Stimulated activated CD4-positive, alpha-beta T cell treated with anti-CD3 and anti-CD28 coated beads, Interleukin-12 subunit alpha, Interleukin-12 subunit beta, amount 100 ng/mL, for 4 hours (primary cell): ENCODE measurements at regions not wholly inside any gene's neighbourhood (a gene's known extent, or its start where the extent isn't known, plus 50 kb on each side); places are given as distances from the start of the nearest gene placed in this dataset.

Source experiments
- DNase-seq: peaks from one replicate; pipeline ENCODE4 v3.0.0-alpha.2; 2020

DNA sequence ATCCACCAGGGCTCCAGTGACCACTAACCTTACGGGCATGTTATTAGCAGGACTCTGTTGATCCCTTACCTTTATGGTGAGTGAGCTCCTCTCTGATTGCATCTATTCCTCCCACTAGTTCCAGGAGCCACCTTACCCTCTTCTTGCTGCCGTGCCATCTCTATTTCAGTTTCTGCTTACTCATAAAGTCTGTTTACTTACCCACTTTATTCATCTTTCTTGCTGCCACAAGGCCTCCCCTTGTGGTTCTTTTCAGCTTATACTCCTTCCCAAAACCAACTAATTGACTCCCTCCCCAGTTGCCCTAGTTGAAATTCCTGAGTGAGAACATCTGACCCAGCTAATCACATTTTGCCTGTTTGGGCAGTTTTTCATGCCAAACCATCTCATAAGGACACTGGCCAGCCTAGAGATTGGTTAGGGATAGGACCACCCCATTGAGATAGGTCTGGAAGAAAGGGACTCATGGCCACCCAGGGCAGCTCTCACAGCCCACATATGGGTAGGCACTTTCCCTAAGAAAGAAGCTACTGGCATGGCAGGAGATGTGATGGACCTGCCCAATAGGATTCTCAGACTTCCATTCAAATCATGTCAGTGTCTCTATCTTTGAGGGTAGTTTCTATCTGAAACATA is 412.7 kb downstream of the EFNA5 start:
- no peak for DNase-seq

DNA sequence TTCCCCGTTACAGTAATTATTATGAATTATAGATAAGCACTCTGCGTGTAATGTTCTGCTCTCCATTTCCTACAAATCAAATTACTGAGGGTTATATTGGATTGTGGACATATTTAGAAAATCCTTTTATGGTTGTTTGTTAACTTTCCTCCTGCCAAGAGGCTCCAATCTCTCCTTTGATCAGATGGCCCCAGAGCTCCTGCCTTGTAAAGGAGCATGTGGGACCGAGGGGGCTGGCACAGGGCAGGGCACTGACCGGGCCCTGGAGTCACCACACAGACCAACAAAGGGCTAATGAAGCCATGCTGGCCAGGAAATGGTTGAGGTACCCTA is 415.9 kb downstream of the EFNA5 start:
- no peak for DNase-seq

DNA sequence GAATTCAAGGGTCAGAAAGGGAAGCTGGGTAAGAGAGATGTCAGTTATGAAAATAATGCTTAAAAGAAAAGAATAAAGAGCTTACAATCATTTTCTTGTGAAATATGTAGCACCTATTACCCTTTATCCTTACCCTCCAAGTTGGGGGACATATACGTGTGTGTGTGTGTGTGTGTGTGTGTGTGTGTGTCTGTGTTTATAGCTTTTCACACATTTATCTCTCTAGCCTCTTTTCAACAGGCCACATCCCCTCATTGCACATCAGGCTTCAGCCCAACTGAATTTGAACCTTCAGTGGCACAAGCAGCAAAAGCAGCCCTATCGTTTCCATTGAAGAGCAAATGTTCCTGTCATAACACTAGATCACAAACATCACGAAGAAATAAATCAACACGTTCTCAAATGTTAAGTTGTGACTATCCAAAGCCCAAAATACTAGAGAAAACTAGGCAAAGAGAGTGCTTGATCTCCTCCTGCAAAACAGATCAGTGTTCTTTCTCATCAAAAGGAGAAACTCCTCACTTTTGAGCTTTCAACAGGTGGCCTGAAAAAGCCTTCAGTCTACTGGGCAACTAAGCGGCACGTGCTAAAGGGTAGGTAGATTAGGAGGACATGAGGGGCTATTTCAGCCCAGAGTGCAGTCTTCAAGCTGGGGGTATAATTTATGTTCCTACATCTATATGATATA is 416.4 kb downstream of the EFNA5 start:
- DNase-seq: no peak

DNA sequence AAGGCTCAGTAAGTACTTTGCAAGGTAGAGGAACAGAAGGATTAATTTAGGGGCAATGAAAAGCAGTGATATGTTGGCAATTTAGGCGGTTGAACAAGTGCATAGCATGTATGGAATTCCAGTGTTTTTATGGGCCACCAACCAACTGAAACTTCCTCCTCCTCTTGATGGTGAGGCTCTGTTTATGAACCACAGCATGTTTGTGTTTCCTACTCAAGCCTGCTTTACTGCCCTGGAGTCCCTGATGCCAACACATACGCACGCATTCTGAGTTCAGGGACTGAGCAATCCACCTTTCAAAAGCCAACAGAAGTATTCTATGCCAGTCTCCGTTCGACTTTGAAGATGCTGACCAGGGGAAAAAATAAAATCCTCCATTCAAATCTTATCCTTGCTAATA is 417.5 kb downstream of the EFNA5 start:
- DNase-seq: no peak

DNA sequence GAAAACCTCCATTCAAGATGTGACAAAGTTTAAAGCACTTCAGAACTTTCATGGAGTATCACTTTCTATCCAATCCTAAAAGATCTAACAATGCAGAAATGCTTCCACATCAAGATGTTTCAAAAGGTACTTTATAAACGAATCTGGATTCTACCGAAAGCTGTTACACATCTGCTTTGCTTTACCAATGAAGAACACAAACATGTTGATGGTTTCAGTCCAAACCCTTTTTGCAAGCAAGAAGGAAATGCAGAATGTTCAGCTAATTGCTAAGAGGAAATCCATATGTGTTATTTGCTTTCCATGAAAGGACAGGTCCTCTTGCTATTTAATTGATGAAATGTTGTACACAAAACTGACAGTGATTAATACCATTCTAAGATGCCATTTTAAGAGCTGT is 419.6 kb downstream of the EFNA5 start:
- no peak for DNase-seq

DNA sequence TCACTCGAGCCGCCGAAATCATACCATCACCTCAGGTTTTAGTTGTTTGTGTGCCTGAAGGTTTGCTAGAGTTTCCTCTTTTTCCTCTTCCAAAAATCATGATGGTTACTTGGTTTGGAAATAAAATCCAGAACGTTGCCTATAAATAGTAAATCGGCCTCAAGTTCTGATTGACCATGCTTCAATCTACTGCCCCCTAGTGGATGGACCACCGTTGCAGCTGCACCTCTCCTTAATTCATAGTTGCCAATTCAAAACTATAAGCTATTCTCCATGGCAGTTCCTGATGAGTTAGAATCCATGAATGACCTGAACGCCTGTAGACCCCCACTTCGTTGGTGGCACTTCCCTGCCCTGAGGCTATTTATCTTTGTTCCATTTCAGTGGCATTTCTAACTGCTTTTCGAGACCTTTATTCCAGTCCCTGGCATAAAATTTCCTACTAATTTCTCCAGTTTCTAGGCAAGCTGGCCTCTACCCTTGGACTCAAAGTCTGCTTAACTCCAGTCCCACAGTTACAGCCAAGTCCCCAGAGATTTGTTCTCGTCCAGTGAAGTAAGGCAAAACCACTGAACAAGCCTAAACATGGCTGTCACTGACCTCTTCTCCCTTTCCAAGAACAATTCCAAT is 422.6 kb downstream of the EFNA5 start:
- DNase-seq: peak; percentile 2

DNA sequence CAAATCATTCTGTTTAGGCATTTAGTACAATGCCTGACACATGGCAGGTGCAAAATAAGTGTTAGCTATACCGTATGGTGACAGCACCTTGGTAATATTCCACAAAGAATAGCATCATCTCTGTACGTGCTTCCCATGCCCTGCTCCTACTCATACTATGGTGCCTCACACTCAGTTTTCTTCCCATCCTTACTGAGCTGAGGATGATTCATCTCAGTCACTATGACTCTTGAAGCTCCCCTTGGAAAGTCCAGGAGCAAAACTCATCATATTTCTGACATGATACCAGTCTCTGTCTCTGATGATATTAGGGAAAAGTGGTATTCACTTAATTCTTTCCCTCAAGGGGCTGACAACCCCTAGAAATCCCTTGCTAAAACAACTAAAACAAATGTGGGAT is 423.3 kb downstream of the EFNA5 start:
- DNase-seq: no peak

DNA sequence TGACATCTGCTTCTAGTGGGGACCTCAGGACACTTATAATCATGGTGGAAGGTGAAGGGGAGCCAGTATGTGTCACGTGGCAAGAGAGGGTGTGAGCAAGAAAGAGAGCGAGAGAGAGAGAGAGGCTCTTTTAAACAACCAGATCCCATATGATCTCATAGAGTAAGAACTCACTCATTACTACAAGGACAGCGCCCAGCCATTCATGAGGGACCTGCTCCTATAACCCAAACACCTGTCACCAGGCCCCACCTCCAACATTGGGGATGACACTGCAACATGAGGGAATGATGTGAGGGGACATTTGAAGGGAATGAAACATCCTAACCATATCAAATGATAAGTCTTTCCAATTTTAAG is 427.5 kb downstream of the EFNA5 start:
- no peak for DNase-seq

DNA sequence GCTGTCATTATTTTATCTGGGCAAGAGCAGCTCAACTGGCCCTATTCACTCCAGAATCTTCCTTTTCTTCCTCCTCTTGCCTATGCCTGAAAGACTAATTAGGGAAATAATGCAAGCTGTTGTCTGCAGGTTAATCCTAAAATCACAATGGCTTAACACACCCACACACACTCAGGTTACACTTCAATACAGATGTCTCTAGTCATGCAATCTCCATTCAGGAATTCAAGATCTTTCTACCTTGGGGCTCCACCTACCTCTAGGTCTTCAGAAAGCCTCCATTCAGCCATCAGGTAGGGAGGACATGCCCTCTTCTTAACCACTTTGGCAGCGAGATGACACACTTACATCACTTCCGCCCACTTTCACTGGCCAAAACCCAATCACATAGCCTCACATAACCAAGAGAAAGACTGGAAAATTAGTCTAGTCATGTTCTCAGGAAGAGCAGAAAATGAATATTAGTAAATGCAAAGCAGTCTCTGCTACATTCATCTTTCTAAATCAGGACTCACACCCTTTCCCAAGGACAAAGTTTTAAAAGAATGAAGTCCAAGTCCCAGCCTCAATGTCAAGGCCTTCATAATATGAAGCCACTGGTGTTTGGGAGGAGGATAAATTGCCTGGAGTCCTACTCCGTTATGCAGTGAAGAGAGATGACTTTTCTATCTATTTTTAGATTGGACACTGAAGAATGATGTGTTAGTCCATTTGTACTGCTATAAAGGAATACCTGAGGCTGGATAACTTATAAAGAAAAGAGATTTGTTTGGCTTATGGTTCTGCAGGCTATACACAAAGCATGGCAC is 428.1 kb downstream of the EFNA5 start:
- DNase-seq: no peak

DNA sequence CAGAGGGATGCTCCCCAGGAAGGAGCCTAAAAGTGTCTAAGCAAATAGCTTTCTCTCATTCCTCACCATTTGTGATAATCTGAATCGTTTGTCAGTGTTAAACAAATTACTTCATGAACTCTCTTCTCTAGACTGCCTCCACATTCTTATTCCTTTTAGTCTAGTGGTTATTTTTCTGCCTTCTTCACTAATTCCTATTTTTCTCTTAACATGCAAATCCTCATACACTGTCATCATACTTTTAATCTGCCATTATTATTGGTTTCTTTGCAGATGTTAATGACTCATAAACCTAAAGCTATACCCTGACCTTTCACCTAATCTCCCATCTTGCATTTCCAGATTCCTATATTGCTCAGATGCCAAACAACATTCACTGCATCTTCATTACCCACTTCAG is 428.9 kb downstream of the EFNA5 start:
- no peak for DNase-seq

DNA sequence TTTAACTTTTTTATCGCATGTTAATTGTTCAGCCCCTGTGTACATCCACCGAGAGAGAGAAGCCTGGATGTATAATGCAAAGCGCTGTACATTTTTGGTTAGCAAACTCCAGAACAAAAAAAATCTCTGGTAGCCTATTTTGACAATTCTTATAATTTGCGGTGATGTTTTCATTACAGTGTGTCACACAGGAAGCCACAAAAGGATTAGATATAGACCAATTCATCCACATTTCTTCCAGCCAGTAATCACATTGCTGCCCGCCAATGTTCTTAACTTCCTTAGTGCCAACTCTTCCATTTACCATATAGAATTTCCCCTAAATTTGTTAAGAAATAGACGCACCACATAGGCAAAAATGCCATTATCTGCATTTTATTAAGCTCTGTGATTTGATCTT is 435.6 kb downstream of the EFNA5 start:
- no peak for DNase-seq

DNA sequence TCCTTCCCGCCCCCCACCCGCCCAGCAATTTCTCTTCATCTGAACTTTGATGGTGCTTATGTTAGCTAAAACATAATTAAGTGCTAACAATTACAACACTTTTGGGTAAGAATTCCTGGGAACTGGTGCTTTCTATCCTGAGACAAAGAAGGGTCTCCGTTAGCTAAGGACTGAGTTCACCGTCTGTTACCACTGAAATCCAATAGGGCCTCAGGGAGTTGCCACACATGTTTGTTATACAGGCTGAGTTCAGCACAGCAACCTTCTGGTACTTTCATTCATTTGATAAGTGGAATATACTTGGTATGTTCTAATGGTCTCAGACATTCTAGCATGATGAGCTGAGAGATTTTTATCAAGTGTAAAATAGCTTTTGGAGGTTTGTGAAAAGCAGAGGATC is 437.9 kb downstream of the EFNA5 start:
- no peak for DNase-seq

DNA sequence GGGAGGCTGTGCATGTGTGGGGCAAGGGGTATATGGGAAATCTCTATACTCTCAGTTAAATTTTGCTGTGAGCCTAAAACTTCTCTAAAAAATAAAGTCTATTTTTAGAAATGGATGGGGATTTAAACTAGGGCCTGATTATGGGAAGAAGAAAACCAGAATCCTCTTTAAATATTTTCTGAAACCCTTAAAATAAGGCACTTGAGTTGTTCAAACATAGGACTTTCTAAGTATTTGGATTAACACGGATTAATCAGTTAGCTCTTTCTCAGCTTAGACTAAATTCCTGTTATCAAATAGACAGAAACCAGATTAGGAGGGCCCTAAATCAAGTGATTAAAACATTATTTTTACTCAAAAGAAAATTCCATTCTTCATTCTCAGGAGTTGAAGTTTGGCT is 438.4 kb downstream of the EFNA5 start:
- DNase-seq: no peak

DNA sequence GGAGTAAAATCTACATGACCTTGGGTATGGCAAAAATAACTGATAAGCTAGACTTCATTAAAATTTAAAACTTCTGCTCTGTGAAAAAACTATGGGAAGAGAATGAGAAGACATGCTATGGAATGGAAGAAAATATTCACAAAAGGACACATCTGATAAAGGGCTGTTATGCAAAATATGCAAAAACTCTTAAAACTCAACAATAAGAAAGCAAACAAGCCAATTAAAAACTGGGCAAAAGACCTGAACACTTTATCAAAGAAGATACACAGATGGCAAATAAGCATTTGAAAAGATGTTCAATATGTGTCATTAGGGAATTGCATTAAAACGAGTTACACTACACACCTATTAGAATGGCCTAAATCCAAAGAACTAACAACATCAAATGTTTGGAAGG is 439.5 kb downstream of the EFNA5 start:
- no peak for DNase-seq

DNA sequence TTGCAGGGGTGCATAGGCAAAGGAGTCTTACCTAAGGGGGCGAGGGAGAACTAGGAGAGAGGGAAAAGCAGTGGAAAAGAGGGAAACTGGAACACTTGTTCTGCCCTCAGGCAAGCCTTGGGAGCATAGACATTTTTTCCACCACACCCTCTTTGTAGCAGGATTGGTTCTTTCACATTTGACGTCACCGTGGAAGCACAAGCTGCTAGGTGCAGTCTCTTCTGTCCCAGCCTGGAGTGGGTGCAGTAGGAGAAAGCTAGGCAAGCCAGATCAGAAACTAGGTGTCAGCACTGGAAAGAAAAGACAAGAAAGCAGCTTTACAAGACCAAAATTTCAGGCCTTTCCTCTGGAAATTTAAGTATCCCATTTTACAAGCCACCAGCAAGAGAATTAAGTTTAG is 440.4 kb downstream of the EFNA5 start:
- DNase-seq: no peak

DNA sequence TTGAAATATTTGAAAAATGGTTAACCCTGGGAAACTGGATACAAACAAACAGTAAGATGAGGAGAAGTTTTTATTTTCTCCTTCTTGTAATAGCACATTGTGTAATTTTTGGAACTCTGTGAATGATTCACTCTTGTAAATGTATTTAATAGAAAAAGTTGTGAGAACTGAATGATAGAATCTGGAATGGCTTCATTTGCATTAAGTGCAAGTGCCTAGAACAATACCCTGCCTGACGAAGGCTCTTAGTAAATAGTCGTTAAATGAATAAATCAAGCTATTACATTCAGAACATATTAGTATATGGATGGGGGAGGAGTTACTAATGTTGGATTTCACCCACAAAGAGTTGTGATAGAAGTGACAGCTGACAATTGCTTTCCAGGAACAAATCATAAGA is 442.5 kb downstream of the EFNA5 start:
- no peak for DNase-seq

DNA sequence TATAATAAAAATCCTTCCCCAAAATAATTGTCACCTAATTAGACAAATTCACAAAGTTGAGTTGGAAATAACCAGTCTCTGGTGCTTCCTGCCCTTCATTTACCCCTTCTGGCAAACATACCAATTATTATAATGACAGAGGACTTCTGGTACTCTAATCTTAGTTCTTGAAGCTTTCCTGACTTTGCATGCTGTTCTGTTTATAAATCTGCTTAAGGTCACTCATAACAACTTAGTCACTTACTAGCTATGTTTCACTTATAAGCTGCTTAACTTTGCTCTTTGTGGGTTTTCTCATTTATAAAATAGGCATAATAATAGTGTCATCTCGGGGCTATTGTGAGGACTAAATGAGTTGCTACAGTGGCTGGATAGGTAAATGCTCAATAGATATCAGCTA is 446.5 kb downstream of the EFNA5 start:
- DNase-seq: no peak

DNA sequence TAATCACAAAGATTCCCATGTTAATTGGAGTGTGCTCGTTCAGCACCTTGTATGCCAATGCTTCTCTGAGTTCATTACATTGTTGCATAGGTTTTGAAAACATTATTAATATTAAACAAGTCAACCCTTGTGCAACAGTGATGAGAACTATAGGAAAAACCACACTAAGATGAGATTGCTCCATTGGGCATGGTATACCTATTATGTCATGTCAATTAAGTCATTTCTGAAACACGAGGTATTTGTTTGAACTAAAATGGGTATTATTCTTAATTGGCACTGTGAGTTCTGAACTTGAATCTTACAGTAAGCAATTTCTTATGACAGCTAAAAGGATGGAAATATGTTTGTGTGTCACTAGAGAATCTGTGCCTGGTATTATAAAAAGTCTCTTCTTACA is 447.7 kb downstream of the EFNA5 start:
- no peak for DNase-seq

DNA sequence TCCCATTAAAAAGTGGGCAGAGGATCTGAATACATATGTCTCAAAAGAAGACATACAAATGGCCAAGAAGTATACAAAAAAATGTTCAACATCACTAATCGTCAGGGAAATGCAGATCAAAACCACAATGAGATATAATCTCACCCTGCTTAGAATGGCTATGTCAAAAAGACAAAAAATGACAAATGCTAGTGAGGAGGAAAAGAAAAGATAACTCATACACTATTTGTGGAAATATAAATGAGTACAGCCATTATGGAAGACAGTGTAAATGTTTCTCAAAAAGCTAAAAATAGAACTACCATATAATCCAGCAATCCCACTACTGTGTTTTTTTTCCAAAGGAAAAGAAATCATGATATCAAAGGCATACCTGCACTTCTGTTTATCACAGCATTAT is 450.7 kb downstream of the EFNA5 start:
- no peak for DNase-seq

DNA sequence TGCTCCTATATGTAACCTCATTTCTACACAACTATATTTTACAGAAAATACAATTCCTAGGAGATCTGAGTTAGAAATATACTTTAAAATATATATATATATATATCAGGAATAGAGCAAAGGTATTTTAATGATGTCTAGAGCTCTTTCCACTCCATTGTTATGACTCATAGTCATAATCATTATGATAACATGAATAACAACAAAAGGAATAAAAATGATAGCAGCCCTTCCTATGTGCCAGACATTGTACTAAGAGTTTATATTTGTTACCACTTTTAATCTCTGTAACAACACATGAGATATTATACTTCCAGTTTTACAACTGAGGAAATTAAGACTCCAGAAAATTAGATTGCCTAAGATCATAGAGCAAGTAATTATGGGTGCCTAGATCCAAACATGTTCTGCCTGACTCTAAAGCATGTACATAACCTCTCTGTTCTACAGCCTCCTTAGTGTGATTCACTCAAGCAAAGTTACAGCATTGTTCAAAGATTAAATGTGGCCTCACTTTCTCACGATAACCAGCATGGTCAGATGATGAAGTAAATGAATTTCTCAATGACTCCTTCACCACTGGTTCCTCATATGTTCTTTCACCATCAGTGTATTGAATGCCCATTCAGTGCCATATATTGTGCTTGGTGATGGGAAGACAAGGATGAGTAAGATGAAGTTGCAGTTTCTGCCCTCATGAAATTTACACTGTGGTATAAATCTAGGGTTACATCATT is 452.1 kb downstream of the EFNA5 start:
- DNase-seq: no peak

DNA sequence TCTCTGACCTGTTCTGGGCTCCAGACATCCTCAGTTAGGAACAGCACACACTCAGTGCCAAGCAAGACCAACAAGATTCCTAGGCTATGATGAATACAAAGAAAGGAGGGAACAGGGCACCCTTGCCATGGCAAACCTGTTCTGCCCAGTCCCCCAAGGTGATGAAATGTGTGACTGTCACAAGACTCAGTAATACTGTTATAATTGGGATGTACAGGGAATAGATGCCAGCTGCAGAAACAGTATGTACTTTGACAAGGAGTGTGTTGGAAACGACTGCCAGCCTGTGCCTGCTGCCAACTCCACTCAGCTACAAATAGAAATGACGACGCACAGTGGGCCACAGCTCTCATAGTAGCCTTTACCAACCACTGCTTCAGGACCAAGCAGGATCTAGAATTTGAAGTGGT is 453.0 kb downstream of the EFNA5 start:
- no peak for DNase-seq

DNA sequence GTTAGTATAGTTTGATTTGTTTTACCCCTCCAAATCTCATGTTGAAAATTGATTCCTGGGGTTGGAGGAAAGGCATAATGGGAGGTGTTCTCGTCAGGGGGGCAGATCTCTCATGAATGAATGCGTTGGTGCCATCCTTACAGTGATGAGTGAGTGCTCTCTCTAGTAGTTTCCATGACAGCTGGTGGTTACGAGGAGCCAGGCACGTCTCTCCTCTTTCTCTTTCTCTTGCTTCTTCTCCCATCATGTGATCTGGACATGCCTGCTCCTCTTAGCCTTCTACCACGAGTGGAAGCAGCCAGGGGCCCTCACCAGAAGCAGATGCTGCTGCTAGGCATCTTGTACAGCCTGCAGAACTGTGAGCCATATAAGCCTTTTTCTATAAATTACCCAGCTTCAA is 454.1 kb downstream of the EFNA5 start:
- DNase-seq: no peak

DNA sequence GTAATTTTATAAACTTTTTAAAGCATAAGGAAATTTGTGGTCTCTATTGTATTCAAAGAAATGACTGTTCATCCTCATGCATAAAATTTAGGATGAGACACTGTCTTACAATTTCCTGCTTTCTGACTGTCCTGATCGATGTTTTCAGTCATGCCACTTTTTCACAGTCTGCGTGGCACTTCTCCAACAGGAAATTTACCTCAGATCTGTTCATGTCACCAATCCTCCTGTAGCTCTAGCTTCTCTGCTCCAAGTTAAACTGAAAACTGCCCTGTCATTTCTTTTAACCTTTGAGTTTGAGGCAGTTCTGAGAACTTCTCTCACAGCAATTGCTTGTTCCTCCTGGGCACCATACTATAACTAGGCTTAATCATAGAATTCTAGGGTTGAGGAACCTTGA is 455.1 kb downstream of the EFNA5 start:
- no peak for DNase-seq
